A673 (cell line): ENCODE measurements at regions not wholly inside any gene's neighbourhood (a gene's known extent, or its start where the extent isn't known, plus 50 kb on each side); places are given as distances from the start of the nearest gene placed in this dataset.

Source experiments
- BruUV-seq: library from RNA; stranded (reverse); fragments of 400-500 nt; replicated peaks from 2 replicates; lab custom pipeline; 2021; lab: Mats Ljungman, UMichigan
- CTCF ChIA-PET: fragments of 300-600 bp; sonication (Branson Sonifier 250); formaldehyde crosslinking; loops from one replicate; lab custom pipeline; 2022; ENCODE audit warnings: antibody characterized with exemption; lab: Charles Lee
- POLR2A ChIA-PET: fragments of 300-600 bp; sonication (Branson Sonifier 250); formaldehyde crosslinking; loops from one replicate; lab custom pipeline; 2022; ENCODE audit warnings: antibody characterized with exemption; ENCODE audit not compliant: low non-redundant PET; lab: Charles Lee
- DNase-seq: peaks from one replicate; pipeline ENCODE4 v3.0.0-alpha.2; 2015; ENCODE audit warnings: low spot score
- H3K27ac ChIP-seq: fragments of 200-600 bp; sonication (generic); 2 replicates; pipeline ENCODE4 v1.5.1; 2016; ENCODE audit warnings: mixed run types, low read depth, mild to moderate bottlenecking, mixed read lengths, antibody characterized with exemption, low read length; ENCODE audit not compliant: poor library complexity, severe bottlenecking
- H3K27me3 ChIP-seq: fragments of 200-600 bp; sonication (generic); replicated peaks from 2 replicates; pipeline ENCODE4 v1.6.1; 2017; ENCODE audit warnings: mixed run types, low read depth, mild to moderate bottlenecking, mixed read lengths, antibody characterized with exemption, low read length; ENCODE audit not compliant: insufficient read depth, poor library complexity
- H3K36me3 ChIP-seq: fragments of 200-600 bp; sonication (generic); 2 replicates; pipeline ENCODE4 v1.6.1; 2016; ENCODE audit warnings: mixed run types, mild to moderate bottlenecking, mixed read lengths, antibody characterized with exemption, low read length; ENCODE audit not compliant: insufficient read depth, poor library complexity, severe bottlenecking
- H3K4me1 ChIP-seq: fragments of 200-600 bp; sonication (generic); 2 replicates; pipeline ENCODE4 v1.6.1; 2017; ENCODE audit warnings: mixed run types, mild to moderate bottlenecking, mixed read lengths, antibody characterized with exemption, low read length; ENCODE audit not compliant: insufficient read depth, poor library complexity, severe bottlenecking
- H3K4me3 ChIP-seq: fragments of 200-600 bp; sonication (generic); 2 replicates; pipeline ENCODE4 v1.5.1; 2016; ENCODE audit warnings: low read depth, mixed run types, mild to moderate bottlenecking, mixed read lengths, low read length; ENCODE audit not compliant: poor library complexity, severe bottlenecking
- H3K9me3 ChIP-seq: fragments of 200-600 bp; sonication (generic); 2 replicates; pipeline ENCODE4 v1.6.1; 2016; ENCODE audit warnings: mixed run types, low read depth, mild to moderate bottlenecking, mixed read lengths, antibody characterized with exemption, low read length; ENCODE audit not compliant: poor library complexity, severe bottlenecking
- EZH2 ChIP-seq: fragments of 200-600 bp; sonication (generic); IDR thresholded peaks from 2 replicates; pipeline ENCODE4 v1.6.1; 2017; ENCODE audit warnings: borderline replicate concordance, low read depth, mild to moderate bottlenecking, mixed read lengths, antibody characterized with exemption, low read length; ENCODE audit not compliant: poor library complexity, severe bottlenecking
- intact Hi-C: fragments of 100-400 bp; cut with micrococcal nuclease; formaldehyde crosslinking; loops from one replicate; pipeline ENCODE4 v1.10.0; 2022; ENCODE audit not compliant: unreplicated experiment
- TF ChIP-seq, protein P1 (sequence below): fragments of 300-800, 200-600 bp; sonication (generic); conservative IDR thresholded peaks from 2 replicates; pipeline ENCODE4 v1.5.1; 2017; ENCODE audit warnings: low read depth, mild to moderate bottlenecking, antibody characterized with exemption, low read length, moderate library complexity, mixed read lengths

DNA sequence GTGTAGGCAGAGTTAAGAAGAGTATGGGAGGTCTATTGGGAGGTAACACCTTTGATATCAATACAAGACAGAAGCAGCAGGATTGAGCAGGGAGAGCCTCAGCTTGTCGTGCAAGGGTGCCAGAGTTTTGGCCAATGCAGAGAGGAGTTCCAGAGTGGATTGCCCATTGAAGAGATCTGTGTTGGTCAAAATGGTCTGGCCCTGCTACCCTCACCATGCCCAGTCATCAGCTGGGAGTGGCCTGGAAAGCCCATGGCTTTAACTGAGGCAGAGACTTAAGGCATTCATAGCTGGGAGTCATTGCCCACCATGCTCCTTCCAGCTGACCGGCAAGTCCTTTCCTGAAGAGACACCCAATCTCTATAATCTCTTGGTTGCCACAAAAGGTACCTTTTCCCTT lies 271.3 kb downstream of the ABHD5 start:
- TF ChIP-seq, protein P1, sequence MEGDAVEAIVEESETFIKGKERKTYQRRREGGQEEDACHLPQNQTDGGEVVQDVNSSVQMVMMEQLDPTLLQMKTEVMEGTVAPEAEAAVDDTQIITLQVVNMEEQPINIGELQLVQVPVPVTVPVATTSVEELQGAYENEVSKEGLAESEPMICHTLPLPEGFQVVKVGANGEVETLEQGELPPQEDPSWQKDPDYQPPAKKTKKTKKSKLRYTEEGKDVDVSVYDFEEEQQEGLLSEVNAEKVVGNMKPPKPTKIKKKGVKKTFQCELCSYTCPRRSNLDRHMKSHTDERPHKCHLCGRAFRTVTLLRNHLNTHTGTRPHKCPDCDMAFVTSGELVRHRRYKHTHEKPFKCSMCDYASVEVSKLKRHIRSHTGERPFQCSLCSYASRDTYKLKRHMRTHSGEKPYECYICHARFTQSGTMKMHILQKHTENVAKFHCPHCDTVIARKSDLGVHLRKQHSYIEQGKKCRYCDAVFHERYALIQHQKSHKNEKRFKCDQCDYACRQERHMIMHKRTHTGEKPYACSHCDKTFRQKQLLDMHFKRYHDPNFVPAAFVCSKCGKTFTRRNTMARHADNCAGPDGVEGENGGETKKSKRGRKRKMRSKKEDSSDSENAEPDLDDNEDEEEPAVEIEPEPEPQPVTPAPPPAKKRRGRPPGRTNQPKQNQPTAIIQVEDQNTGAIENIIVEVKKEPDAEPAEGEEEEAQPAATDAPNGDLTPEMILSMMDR, result no peak
- TF ChIP-seq EZH2, result no peak
- POLR2A ChIA-PET, result no interaction called here
- H3K36me3 ChIP-seq, result no peaks in the 10 kb centered on the region
- H3K9me3 ChIP-seq, result no peaks in the 10 kb centered on the region
- CTCF ChIA-PET, result no interaction called here
- H3K4me3 ChIP-seq, result no peak overlapping the region
- intact Hi-C loops, result no loop called here
- no peaks in the 10 kb centered on the region for H3K27me3 ChIP-seq
- H3K4me1 ChIP-seq, result no peaks in the 10 kb centered on the region
- no TSS peak for BruUV-seq
- no peak for DNase-seq
- H3K27ac ChIP-seq, result no peak overlapping the region

DNA sequence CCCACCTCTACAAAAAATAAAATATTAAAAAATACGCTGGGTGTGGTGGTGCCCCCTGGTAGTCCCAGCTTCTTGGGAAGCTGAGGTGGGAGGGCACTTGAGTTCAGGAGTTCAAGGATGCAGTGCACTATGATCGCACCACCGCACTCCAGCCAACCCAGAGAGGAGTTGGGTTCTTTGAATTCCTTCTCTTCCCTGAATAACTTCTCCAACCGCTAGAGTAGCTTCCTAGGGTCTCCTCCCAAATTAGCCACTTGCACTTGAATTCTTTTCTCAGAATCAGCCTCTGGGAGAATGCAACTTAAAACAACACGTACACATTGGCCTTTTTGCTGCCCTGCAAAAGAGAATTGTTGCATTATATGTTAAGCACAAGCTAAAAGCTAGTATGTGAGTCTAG lies 272.5 kb downstream of the ABHD5 start:
- intact Hi-C loops, result no loop called here
- no TSS peak for BruUV-seq
- Histone ChIP-seq H3K9me3 (no peaks in the 10 kb centered on the region), H3K27ac (no peak overlapping the region), H3K4me3 (no peak overlapping the region), H3K4me1 (no peaks in the 10 kb centered on the region), H3K27me3 (no peaks in the 10 kb centered on the region), H3K36me3 (no peaks in the 10 kb centered on the region)
- no peak for DNase-seq
- ChIA-PET POLR2A (no interaction called here), CTCF (no interaction called here)
- TF ChIP-seq, protein P1, result no peak
- TF ChIP-seq EZH2, result no peak

DNA sequence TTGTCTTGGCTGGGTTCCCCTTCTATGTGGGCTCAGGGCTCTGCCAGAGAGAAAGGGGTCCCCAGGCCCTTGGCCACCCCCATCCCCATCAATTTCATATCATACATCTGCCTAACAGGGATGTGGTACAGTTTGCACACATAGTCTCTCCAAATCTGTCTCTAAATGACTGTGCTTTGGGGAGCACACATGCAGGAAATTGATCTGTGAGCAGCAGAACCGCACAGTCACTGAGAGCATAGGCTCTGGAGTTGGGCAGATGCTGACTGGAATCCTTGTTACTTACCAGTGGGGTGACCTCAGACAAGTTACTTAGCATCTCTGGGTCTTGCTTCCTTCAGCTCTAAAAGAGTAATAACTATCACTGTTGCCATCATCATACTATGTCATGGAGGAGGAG lies 273.9 kb downstream of the ABHD5 start:
- Histone ChIP-seq H3K27ac (no peak overlapping the region), H3K4me1 (no peaks in the 10 kb centered on the region), H3K36me3 (no peaks in the 10 kb centered on the region), H3K9me3 (no peaks in the 10 kb centered on the region), H3K4me3 (no peak overlapping the region), H3K27me3 (no peaks in the 10 kb centered on the region)
- intact Hi-C loops, result no loop called here
- no peak for DNase-seq
- TF ChIP-seq EZH2, result no peak
- TF ChIP-seq, protein P1, result no peak
- no TSS peak for BruUV-seq
- ChIA-PET CTCF (no interaction called here), POLR2A (no interaction called here)
